ENCODE measurements at regions not wholly inside any gene's neighbourhood (a gene's known extent, or its start where the extent isn't known, plus 50 kb on each side); places are given as distances from the start of the nearest gene placed in this dataset.

GRCh38 chr11:10641177-10641911 is 52.2 kb downstream of the IRAG1 start:
- TF ChIP-seq ZBTB17 (CRISPR knock-in tag; IDR thresholded peaks at IDR 0.05) (0 out of 2 replicates have a peak, but pooled peaks have one; percentile 17), CGGBP1 (CRISPR knock-in tag; IDR thresholded peaks at IDR 0.05) (no peak), SPI1 (IDR thresholded peaks at IDR 0.05; ENCODE audit: borderline replicate concordance, low read depth, low read length) (peak; percentile 97)
- Histone ChIP-seq H3K79me2 (ENCODE audit: control insufficient read depth, insufficient read depth, low read length) (no peaks in the 10 kb centered on the region), H3K9ac (ENCODE audit: insufficient read depth in 1 of 2, low read depth in 2 of 2, low read length in 2 of 2) (no peak overlapping the region), H4K20me1 (replicated peaks; ENCODE audit: control insufficient read depth, insufficient read depth, low read length) (no peaks in the 10 kb centered on the region; the same call in 1 of the 2 replicates), H3K4me2 (ENCODE audit: insufficient read depth, low read length) (no peak overlapping the region), H3K9me1 (ENCODE audit: control insufficient read depth, insufficient read depth, low read length) (no peaks in the 10 kb centered on the region), H3K9me3 (replicated peaks; ENCODE audit: control insufficient read depth, insufficient read depth, low read depth, low read length) (no peaks in the 10 kb centered on the region), H3K36me3 (ENCODE audit: control insufficient read depth, insufficient read depth, low read length) (no peaks in the 10 kb centered on the region), H3K4me3 (no peak overlapping the region), H3K27me3 (ENCODE audit: control insufficient read depth in 2 of 2, insufficient read depth in 2 of 2, low read length in 2 of 2) (no peaks in the 10 kb centered on the region), H3K27ac (ENCODE audit: extremely low read depth, low read depth, low read length) (no peak overlapping the region), H2AFZ (ENCODE audit: low read depth, low read length) (peak overlapping the region; percentile 80), H3K4me1 (replicated peaks in 1 of 2; ENCODE audit: control insufficient read depth in 2 of 2, insufficient read depth in 2 of 2, low read length in 2 of 2) (peaks cover 4 to 25% of the 10 kb centered on the region in 2 experiments; a peak in 4 of 5 replicates)
- no TSS peak for BruUV-seq (replicated peaks)
- DNase-seq (ENCODE audit: extremely low read depth in 1 of 4, low spot score in 3 of 4) (no peak), ATAC-seq (peak; percentile 27; the same call in 1 of the 3 replicates), FAIRE-seq (no peak)
- intact Hi-C loops (cut with micrococcal nuclease) (no loop called here), in situ Hi-C loops (cut with MboI) (no loop called here)
- ChIA-PET CTCF (ENCODE audit: low intra/inter-chr PET ratio) (no interaction called here), POLR2A (interaction anchor here (0.5 kb wide), 1 partner anchor 21 kb away, joined by 3 read pairs; no protein-coding TSS in a partner anchor)
- 35% methylated on average over 9 of the region's 9 CpGs for WGBS (ENCODE audit: insufficient coverage, low coverage, missing lambda C conversion rate)

GRCh38 chr11:10640308-10640707 is 53.2 kb downstream of the IRAG1 start:
- H3K27me3 ChIP-seq (ENCODE audit: control insufficient read depth in 2 of 2, insufficient read depth in 2 of 2, low read length in 2 of 2), result no peaks in the 10 kb centered on the region
- POLR2A ChIA-PET, result interaction anchor here (0.6 to 0.8 kb wide), 3 partner anchors 15 to 33 kb away, joined by 3 read pairs; no protein-coding TSS in a partner anchor
- H3K36me3 ChIP-seq (ENCODE audit: control insufficient read depth, insufficient read depth, low read length), result no peaks in the 10 kb centered on the region
- CTCF ChIA-PET (ENCODE audit: low intra/inter-chr PET ratio), result no interaction called here
- no peak for FAIRE-seq
- no peak for DNase-seq (ENCODE audit: extremely low read depth in 1 of 4, low spot score in 3 of 4)
- BruUV-seq (replicated peaks), result no TSS peak
- H3K79me2 ChIP-seq (ENCODE audit: control insufficient read depth, insufficient read depth, low read length), result no peaks in the 10 kb centered on the region
- H3K4me1 ChIP-seq (replicated peaks in 1 of 2; ENCODE audit: control insufficient read depth in 2 of 2, insufficient read depth in 2 of 2, low read length in 2 of 2), result peaks cover 4 to 17% of the 10 kb centered on the region in 2 experiments; a peak in 4 of 5 replicates
- no peak for ATAC-seq
- H3K27ac ChIP-seq (ENCODE audit: extremely low read depth, low read depth, low read length), result no peak overlapping the region
- no peaks in the 10 kb centered on the region for H3K9me1 ChIP-seq (ENCODE audit: control insufficient read depth, insufficient read depth, low read length)
- no peaks in the 10 kb centered on the region for H3K9me3 ChIP-seq (replicated peaks; ENCODE audit: control insufficient read depth, insufficient read depth, low read depth, low read length)
- H3K9ac ChIP-seq (ENCODE audit: insufficient read depth in 1 of 2, low read depth in 2 of 2, low read length in 2 of 2), result no peak overlapping the region
- H4K20me1 ChIP-seq (replicated peaks; ENCODE audit: control insufficient read depth, insufficient read depth, low read length), result no peaks in the 10 kb centered on the region; the same call in 1 of the 2 replicates
- 41% methylated on average over 3 of the region's 3 CpGs for WGBS (ENCODE audit: insufficient coverage, low coverage, missing lambda C conversion rate)
- no peak overlapping the region for H3K4me2 ChIP-seq (ENCODE audit: insufficient read depth, low read length)
- no peak overlapping the region for H3K4me3 ChIP-seq
- no peak overlapping the region for H2AFZ ChIP-seq (ENCODE audit: low read depth, low read length)
- intact Hi-C loops (cut with micrococcal nuclease), result no loop called here
- in situ Hi-C loops (cut with MboI), result no loop called here
- TF ChIP-seq ELF4 (CRISPR knock-in tag; IDR thresholded peaks at IDR 0.05) (no peak), CEBPB (tag; IDR thresholded peaks at IDR 0.05) (peak; percentile 37; the same call in 1 of the 2 replicates)
